NCI-H1105 (cell line): ENCODE measurements at regions not wholly inside any gene's neighbourhood (a gene's known extent, or its start where the extent isn't known, plus 50 kb on each side); places are given as distances from the start of the nearest gene placed in this dataset.
"Not testable (repeated sequence)": the region's sequence is repeated elsewhere in the genome, so short reads cannot be mapped to it uniquely, and the experiment has no call there.

Source experiments
- DNase-seq: peaks from one replicate; lab custom pipeline; 2025; lab: John Stamatoyannopoulos, UW

DNA sequence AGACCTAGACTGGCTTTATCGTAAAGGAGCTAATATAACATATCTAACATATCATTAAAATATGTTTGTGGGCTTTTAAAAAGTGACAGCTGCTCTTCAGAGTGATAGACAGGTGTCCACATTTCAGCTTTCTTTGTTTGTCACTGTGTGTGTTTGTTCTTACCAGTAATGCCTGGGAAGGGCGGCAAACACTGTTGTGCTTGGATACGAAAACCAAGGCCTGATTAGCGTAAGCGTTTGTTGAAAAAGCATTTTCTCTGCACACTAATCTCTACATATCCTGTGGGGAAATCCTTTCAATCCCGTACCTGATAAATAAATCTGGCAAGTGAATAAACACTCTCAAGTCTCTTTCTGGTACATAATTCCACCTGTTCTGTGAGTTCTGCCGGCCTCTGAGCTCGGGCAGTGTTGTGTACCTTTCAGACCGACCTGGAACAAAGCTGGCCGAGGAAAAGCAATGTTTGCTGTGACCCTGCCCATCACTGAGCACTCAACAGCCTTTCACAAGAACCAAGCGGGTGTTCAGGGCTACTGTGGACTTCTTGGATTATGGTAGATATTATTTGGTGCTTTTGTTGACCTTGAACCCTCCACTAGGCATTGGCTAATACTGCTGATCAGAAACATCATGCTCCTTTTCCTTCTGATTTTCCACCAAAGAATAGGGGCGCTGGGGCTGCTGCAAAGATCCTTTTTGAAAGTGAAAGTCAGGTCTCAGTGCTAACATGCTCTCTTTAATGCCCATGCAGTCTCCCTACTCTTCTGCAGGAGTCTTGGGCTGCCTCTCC lies 100.4 kb downstream of the CD83 start:
- DNase-seq, result no peak

- no peak for DNase-seq
Observed at GRCh38 chr6:14218519-14218800, 100.9 kb downstream of the CD83 start.

DNA sequence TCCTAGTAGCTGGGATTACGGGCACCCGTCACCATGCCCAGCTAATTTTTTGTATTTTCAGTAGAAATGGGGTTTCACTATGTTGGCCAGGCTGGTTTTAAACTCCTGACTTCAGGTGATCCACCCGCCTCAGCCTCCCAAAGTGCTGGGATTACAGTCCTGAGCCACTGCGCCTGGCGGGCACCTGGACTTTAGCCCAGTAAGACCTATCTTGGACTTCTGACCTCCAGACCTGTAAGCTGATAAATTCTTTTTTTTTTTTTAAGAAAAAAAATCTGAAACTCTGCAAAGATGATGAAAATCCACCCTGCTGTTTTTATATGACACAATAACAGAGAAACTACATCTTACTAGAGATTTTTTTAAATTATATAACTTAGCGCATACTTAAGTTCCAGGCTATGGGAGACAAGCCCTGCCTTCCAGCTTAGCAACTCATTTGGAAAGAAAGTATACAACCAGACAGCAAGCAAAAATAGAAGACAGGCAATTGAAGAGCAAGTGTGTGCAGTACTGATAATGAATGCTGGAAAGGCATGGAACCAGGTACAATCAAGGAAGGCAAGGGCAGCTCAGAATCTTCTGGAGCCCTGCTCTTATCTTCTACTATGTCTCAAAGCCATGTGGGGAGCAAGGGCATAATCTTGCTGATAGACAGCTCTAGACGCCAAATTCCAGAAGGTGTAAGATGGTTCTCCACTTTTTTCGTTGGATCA lies 104.2 kb downstream of the CD83 start:
- no peak for DNase-seq

DNA sequence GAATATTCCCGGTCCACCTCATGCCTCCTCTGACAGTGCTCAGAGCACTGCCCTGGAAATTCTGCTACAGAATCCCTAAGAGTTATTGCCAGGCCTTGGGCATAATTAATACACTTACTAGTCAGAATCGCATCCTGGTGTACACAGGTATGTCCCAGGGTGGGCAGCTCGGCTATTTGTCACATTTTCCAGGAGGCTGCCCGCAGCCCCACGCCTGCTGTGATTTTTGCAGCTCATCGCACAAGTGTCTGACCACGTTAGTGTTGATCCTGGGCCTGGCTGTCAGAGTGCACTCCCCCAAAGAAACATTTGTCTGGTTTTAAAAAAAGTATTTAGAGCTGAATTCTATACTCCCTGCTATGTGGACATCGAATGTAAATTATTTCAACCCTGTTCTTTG lies 105.4 kb downstream of the CD83 start:
- no peak for DNase-seq

DNA sequence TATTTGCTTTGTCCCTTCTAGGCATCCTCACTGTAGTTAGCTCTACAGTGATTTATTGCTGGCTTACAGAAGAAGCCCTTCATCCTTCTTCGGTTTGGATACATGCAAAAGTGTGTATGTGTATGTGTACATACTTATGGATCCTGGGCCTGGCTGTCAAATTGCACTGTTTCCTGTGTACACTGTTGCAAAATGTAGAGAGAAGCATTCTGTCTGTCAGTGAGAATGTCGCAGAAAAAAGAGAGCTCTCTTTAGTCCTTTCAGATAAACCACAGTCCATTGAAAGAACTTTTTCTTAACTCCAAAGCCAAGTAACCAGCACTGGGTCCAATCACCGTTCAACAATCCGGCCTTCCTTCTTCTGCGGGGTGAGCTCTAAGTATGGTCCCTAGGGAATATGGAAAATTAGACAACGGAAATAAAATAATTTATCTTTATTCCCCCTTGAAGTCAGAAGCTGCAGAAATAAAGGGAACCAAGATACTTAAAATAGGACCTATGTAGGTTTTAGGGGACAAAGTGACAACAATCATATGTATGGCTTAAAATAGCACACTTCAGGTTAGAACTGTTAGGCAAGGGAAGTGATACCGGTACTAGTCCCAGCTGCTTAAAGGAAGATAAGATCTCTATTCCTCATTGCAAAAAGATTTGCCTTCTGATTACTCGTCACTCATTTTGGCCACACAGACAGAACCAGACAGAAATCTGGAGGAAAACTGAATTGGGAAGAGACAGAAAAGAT lies 107.0 kb downstream of the CD83 start:
- no peak for DNase-seq

DNA sequence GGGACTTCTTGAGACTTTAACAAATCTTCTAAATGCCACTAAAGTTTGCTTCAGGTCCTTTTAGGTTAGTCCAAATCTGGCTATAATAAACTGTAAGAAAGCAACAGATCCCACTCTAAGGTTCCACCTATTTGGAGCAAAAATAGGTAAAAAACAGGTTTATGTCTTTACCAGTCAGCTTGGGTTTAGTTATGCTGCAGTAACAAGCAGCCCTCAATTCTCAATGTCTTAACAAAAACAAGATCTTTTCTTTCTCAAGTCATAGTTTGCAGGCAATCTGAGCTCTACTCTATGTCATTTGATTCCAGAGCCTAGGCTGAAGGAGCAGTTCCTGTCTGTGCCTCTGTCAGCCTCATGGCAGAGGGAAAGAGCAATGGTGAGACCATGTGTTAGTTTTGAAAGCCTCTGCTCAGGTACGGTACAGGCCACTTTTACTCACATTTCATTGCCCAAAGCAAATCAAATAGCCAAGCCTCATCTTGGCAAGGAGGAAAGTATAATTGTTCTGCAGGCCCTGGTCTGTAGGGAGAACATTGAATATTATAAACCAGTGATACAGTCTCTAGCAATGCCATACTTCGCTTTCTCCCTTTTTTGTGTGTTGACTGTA lies 108.6 kb downstream of the CD83 start:
- DNase-seq, result no peak

GRCh38 chr6:14228571-14228970 lies 111.0 kb downstream of the CD83 start:
- DNase-seq, result no peak

GRCh38 chr6:14231071-14231483 lies 113.5 kb downstream of the CD83 start:
- DNase-seq, result no peak

- DNase-seq, result no peak
Observed at GRCh38 chr6:14231501-14232280, 114.1 kb downstream of the CD83 start.

DNA sequence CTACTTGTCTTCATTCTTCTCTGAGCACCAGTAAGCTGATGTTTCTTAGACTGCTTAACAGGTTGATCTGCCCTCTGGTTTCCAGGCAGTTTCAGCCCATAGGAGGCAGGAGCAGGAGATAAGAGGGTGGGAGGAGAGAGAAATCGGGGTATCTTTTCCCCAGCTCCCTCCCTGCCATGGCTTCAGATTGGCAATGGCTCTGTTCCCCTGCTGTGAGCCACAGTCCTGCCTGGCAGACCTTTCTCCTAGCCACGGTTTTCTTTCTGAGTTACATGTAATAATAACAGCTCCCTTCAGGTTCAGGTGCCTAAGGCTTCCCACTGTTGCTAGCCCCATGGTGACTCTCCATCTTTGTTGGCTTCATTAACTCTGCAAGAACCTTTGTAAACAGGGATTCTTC lies 115.3 kb downstream of the CD83 start:
- no peak for DNase-seq

DNA sequence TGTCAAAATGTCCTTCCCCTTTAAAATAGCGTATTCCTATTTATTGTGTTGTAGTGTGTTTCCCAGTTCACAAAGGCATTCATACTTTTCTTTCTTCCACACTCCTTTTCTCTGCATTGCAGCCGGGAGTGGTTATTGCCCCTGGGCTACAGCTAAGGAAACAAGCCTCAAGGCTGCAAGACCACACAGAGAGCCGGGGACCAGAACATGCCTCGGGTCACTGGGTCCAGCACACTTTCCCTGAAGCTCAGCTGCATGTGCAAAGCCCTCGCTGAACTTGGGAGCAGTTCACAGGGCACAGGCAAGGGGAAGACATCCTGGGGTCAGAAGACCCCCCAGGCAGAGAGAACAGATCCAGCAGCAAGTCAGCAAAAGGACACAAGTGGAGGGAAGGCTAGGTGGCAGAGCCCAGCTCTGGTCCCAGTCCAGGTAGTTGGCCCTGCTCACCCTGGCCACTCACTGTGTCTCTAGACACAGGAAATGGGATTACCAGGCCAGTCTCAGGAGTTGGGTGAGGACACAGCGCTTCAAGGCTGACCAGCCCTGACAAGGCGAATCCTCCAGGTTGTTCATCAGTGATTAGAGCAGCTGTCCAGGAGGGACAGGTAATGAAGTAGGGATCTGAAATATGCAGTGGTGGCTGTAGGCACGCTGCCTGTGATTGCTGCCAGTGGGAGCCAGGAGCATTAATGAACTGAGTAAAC lies 118.2 kb downstream of the CD83 start:
- DNase-seq, result no peak

GRCh38 chr6:14239097-14239496 lies 121.5 kb downstream of the CD83 start:
- no peak for DNase-seq

- no peak for DNase-seq
Observed at GRCh38 chr6:14240411-14241166, 123.0 kb downstream of the CD83 start.

DNA sequence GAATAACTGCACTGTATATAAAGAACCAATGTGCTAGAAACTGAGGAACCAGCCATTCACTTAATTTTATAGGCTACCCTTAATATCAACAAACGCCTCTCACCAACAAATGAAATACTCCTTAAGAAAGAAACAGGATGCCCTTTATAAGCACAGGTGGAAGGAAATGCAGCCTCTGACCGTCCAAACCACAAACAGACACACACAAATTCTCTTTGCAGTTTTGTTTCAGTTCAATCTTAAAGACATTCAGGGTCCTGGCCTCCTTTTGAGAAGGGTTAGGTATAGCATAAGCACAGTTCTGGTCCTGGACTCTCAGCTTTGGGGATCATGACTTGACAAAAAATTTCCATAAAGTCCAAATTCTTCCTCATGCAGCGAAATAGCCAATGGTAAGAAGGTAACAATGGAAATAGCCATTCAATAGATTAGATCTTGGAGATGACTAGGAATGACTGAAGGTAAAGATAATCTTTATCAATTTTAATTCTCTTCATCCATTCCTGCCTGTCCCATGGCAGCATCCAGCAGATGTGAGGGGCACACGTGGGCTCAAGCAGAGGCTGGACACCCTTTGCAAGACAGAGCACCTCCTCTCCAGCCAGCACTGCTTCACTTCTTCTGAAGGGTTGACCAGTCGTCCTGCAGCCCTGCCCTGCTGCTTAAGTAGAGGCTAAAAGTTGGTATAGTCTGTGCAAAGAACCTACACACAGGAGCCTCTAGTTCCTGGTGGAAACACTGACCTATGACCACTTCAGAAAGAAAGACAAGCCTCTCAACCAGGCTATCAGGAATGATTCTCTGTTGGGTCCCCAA lies 123.9 kb downstream of the CD83 start:
- no peak for DNase-seq

DNA sequence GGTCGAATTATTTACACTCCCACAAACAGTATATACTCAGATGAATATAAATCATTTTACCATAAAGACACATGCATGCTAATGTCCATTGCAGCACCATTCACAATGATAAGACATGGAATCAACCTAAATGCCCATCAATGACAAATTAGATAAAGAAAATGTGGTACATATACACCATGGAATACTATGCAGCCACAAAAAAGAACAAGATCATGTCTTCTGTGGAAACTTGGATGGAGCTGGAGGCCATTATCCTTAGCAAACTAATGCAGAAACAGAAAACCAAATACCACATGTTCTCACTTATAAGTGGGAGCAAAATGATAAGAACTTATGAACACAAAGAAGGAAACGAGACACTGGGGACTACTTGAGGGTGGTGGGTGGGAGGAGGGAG lies 125.3 kb downstream of the CD83 start:
- not testable (repeated sequence) for DNase-seq

DNA sequence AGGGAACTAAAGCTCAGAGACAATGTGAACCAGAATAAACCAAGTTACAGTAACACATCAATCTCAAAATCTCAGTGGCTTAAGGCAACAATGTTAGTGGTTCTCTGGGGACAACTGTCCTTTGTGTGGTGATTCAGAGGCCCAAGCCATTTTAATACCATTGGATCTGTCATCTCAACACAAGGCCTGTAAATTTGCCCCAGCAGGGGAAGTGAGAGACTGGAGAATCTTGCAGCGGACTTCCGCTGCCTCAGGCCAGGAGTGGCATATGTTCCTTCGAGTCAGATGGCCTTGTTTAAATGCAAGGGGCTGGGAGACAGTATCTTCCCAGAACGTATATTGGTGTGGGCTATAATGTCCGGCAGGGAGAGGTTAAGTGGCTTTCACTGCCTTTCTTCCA lies 126.0 kb downstream of the CD83 start:
- no peak for DNase-seq

- no peak for DNase-seq
Observed at GRCh38 chr6:14246876-14247275, 129.3 kb downstream of the CD83 start.

GRCh38 chr6:14250573-14250972 lies 133.0 kb downstream of the CD83 start:
- no peak for DNase-seq

DNA sequence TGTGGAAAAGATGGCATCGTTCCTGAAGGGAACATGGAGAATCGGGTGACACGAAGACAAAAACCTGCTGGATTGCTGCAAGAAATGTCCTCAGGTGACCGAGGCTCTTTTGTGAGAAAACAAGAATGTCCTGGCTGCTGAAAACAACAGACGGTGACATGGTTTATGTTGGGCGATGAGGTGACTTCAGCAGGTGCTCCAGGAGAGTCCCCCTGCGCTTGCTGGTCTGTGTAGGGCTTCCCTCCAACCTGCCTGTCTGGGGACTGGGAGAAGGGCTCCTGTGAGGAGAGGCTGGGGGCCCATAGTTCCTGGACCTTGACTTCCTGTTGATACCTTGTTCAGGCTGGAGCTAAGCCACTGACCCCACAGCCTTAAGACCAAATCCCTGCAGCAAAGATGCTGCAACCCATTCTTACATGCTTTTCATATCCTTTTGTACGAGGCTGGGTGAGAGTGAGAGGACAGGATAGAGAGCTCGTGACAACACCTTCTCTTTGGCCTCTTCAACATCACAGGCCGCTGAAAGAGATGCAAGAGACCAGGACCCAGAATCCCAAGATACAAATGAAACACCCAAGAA lies 134.8 kb downstream of the CD83 start:
- DNase-seq, result no peak
